AG04450 (cell line): ENCODE measurements at regions not wholly inside any gene's neighbourhood (a gene's known extent, or its start where the extent isn't known, plus 50 kb on each side); places are given as distances from the start of the nearest gene placed in this dataset.
"Not testable (repeated sequence)": the region's sequence is repeated elsewhere in the genome, so short reads cannot be mapped to it uniquely, and the experiment has no call there.

ENCODE experiments used
- CTCF ChIA-PET: fragments of 300-600, 350-600 bp; formaldehyde crosslinking; extraction: SDS; loops from one replicate; lab custom pipeline; 2022; ENCODE audit warnings: antibody characterized with exemption, inconsistent platforms; lab: Charles Lee
- POLR2A ChIA-PET: fragments of 350-600 bp; formaldehyde crosslinking; extraction: SDS; loops from one replicate; lab custom pipeline; 2021; ENCODE audit warnings: antibody characterized with exemption, inconsistent platforms; lab: Yijun Ruan, JAX
- DNase-seq: peaks from one replicate; pipeline ENCODE4 v3.0.0-alpha.2; 2011; ENCODE audit warnings: low read depth, low spot score
- H3K27ac ChIP-seq: one replicate; pipeline ENCODE4 v1.5.1; 2012; ENCODE audit warnings: low read depth, low read length, control low read depth
- H3K27me3 ChIP-seq: one replicate; pipeline ENCODE4 v1.6.0; 2012; ENCODE audit warnings: low read length; ENCODE audit not compliant: control insufficient read depth, insufficient read depth
- H3K4me3 ChIP-seq: 2 replicates; pipeline ENCODE4 v1.5.1; 2011; ENCODE audit warnings: mild to moderate bottlenecking, low read depth, low read length, control low read depth
- H3K9me3 ChIP-seq: 2 replicates; pipeline ENCODE4 v1.5.1; 2012; ENCODE audit warnings: low read length; ENCODE audit not compliant: control insufficient read depth, insufficient read depth
- CTCF ChIP-seq: IDR thresholded peaks from 2 replicates; pipeline ENCODE4 v1.5.1; 2011; ENCODE audit warnings: low read depth, low read length, control low read depth, inconsistent platforms

- peaks cover 6% of the 10 kb centered on the region for H3K9me3 ChIP-seq
- H3K4me3 ChIP-seq = no peak overlapping the region
- H3K27me3 ChIP-seq = no peaks in the 10 kb centered on the region
- ChIA-PET POLR2A (no interaction called here), CTCF (no interaction called here)
- no peak for DNase-seq
- TF ChIP-seq CTCF = no peak
- no peak overlapping the region for H3K27ac ChIP-seq
Measured at GRCh38 chr6:86031713-86032112, 389.0 kb upstream of the SYNCRIP start.

- Histone ChIP-seq H3K4me3 (no peak overlapping the region), H3K9me3 (peaks cover 3% of the 10 kb centered on the region), H3K27ac (no peak overlapping the region), H3K27me3 (no peaks in the 10 kb centered on the region)
- CTCF ChIA-PET = interaction anchor here (0.8 kb wide), 1 partner anchor 204 kb away, joined by 3 read pairs; no protein-coding TSS in a partner anchor
- DNase-seq = no peak
- POLR2A ChIA-PET = no interaction called here
- no peak for TF ChIP-seq CTCF
Measured at GRCh38 chr6:86030875-86031274, 388.2 kb upstream of the SYNCRIP start.

GRCh38 chr6:86028776-86029175 is 386.1 kb upstream of the SYNCRIP start:
- CTCF ChIA-PET = no interaction called here
- no peak for DNase-seq
- H3K9me3 ChIP-seq = peaks cover 3% of the 10 kb centered on the region
- no peak overlapping the region for H3K27ac ChIP-seq
- POLR2A ChIA-PET = no interaction called here
- no peak for TF ChIP-seq CTCF
- H3K27me3 ChIP-seq = no peaks in the 10 kb centered on the region
- H3K4me3 ChIP-seq = no peak overlapping the region

GRCh38 chr6:86026890-86027289 is 384.2 kb upstream of the SYNCRIP start:
- H3K27ac ChIP-seq, H3K27me3 ChIP-seq, DNase-seq, POLR2A ChIA-PET, H3K4me3 ChIP-seq, H3K9me3 ChIP-seq, CTCF ChIA-PET: not testable (repeated sequence)

- Histone ChIP-seq H3K27me3 (no peaks in the 10 kb centered on the region), H3K27ac (no peak overlapping the region), H3K9me3 (no peaks in the 10 kb centered on the region), H3K4me3 (no peak overlapping the region)
- ChIA-PET POLR2A (no interaction called here), CTCF (no interaction called here)
- no peak for TF ChIP-seq CTCF
- DNase-seq = no peak
Measured at GRCh38 chr6:86017236-86017635, 374.6 kb upstream of the SYNCRIP start.

GRCh38 chr6:86016567-86016966 is 373.9 kb upstream of the SYNCRIP start:
- no peak for DNase-seq
- H3K27ac ChIP-seq = no peak overlapping the region
- POLR2A ChIA-PET = no interaction called here
- no peaks in the 10 kb centered on the region for H3K9me3 ChIP-seq
- TF ChIP-seq CTCF = no peak
- H3K4me3 ChIP-seq = no peak overlapping the region
- H3K27me3 ChIP-seq = no peaks in the 10 kb centered on the region
- CTCF ChIA-PET = no interaction called here
